ENCODE measurements at regions not wholly inside any gene's neighbourhood (a gene's known extent, or its start where the extent isn't known, plus 50 kb on each side); places are given as distances from the start of the nearest gene placed in this dataset.

DNA sequence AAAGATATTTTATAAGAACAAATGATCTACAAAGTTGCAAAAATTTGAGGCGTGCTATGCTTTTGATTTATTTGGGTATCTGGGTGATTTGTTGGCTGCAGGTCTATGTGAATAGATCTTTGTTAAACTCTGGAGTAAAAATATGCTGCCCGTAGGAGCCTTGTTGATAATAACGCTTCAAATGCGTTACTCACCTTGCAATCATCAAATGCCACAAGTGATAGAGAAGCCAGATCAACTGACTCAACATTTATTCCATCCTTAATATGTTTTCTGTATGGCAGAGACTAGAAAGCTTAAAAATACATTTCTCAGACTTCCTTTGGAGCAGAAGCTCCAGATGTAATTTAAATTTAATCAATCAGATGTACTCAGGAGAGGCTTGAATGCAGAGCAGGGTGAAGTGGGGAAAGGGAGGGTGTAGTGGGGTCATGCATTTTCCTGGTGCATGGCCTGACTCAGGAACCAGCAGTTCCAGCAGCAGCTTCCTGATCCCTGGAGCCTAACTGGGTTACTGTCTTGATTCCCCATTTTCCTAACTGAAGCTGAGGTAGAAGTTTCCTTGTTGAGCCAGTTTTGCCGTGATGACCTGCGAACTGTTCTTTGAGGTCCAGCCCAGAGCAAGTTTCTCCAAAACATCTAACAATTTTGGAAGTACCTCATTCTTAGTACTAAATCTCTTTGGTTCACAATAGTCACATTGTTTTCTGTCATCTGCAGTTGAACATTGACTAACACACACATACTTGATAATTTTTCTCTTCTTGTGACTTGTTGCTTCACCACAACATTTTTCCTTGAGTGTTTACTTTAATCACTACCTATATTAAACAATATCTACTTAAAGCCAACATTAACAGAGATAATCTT is 284.7 kb upstream of the CWC22 start:
- H3K36me3 Mint-ChIP-seq = no peaks in the 10 kb centered on the region
- H3K4me1 Mint-ChIP-seq = no peaks in the 10 kb centered on the region

DNA sequence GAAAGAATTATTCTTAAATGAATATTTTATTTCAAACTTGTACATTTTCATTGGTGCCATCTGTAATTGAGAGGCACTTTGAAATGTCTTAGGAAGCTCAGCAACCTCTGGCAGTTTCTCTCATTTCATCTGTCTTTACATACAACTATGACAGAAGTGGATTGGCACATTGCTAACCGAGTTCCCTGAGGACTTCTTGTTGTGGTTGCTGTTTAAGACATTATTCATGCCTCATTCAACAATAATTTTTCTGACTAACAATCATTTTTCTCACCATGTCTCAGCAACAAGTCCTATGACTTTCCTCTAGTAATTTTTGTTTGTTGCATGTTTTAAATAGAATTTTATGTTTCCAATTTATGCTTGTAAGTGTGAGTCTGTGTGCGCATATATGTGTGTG is 284.0 kb upstream of the CWC22 start:
- ChIA-PET CTCF (no interaction called here), POLR2A (no interaction called here)
- Histone ChIP-seq H3K9me3 (ENCODE audit: control insufficient read depth in 2 of 3, low read length in 3 of 3) (no peaks in the 10 kb centered on the region), H3K4me3 (ENCODE audit: low read length) (no peak overlapping the region), H3K27me3 (ENCODE audit: control insufficient read depth in 2 of 2, insufficient read depth in 2 of 2, low read length in 2 of 2) (no peaks in the 10 kb centered on the region), H3K27ac (ENCODE audit: low read depth, low read length) (no peak overlapping the region), H3K36me3 (ENCODE audit: control insufficient read depth in 2 of 3, insufficient read depth in 3 of 3, low read length in 3 of 3) (no peaks in the 10 kb centered on the region), H3K4me1 (ENCODE audit: control insufficient read depth in 2 of 2, insufficient read depth in 2 of 2, low read length in 2 of 2) (no peaks in the 10 kb centered on the region)
- Mint-ChIP-seq H3K4me3 (no peak overlapping the region), H3K9me3 (peaks cover 0 to 2% (median 0%) of the 10 kb centered on the region in 11 donors), H3K36me3 (no peaks in the 10 kb centered on the region), H3K27me3 (no peaks in the 10 kb centered on the region), H3K4me1 (no peaks in the 10 kb centered on the region), H3K27ac (no peak overlapping the region)
- DNase-seq = no peak
- ATAC-seq = no peak
- intact Hi-C loops (cut with micrococcal nuclease) = no loop called here

More for the DNA sequence above, 284.7 kb upstream of the CWC22 start:
- H3K4me3 Mint-ChIP-seq = no peak overlapping the region
- no peaks in the 10 kb centered on the region for H3K27me3 ChIP-seq (ENCODE audit: control insufficient read depth in 2 of 2, insufficient read depth in 2 of 2, low read length in 2 of 2)
- peaks cover 0 to 2% (median 0%) of the 10 kb centered on the region in 11 donors for H3K9me3 Mint-ChIP-seq
- DNase-seq (no peak), ATAC-seq (no peak)
- intact Hi-C loops (cut with micrococcal nuclease) = no loop called here
- H3K4me1 ChIP-seq (ENCODE audit: control insufficient read depth in 2 of 2, insufficient read depth in 2 of 2, low read length in 2 of 2) = no peaks in the 10 kb centered on the region
- H3K36me3 ChIP-seq (ENCODE audit: control insufficient read depth in 2 of 3, insufficient read depth in 3 of 3, low read length in 3 of 3) = no peaks in the 10 kb centered on the region
- no peaks in the 10 kb centered on the region for H3K27me3 Mint-ChIP-seq
- no peaks in the 10 kb centered on the region for H3K9me3 ChIP-seq (ENCODE audit: control insufficient read depth in 2 of 3, low read length in 3 of 3)
- POLR2A ChIA-PET = no interaction called here
- no peak overlapping the region for H3K27ac Mint-ChIP-seq
- CTCF ChIA-PET = no interaction called here
- no peak overlapping the region for H3K27ac ChIP-seq (ENCODE audit: low read depth, low read length)
- H3K4me3 ChIP-seq (ENCODE audit: low read length) = no peak overlapping the region

- H3K36me3 Mint-ChIP-seq = no peaks in the 10 kb centered on the region
- no peaks in the 10 kb centered on the region for H3K4me1 ChIP-seq (ENCODE audit: control insufficient read depth in 2 of 2, insufficient read depth in 2 of 2, low read length in 2 of 2)
- H3K4me1 Mint-ChIP-seq = no peaks in the 10 kb centered on the region
- no peak for ATAC-seq
- no peaks in the 10 kb centered on the region for H3K9me3 ChIP-seq (ENCODE audit: control insufficient read depth in 2 of 3, low read length in 3 of 3)
- no peak overlapping the region for H3K27ac Mint-ChIP-seq
- no peak for DNase-seq
- intact Hi-C loops (cut with micrococcal nuclease) = no loop called here
- H3K4me3 ChIP-seq (ENCODE audit: low read length) = no peak overlapping the region
- H3K27me3 ChIP-seq (ENCODE audit: control insufficient read depth in 2 of 2, insufficient read depth in 2 of 2, low read length in 2 of 2) = no peaks in the 10 kb centered on the region
- POLR2A ChIA-PET = no interaction called here
- H3K4me3 Mint-ChIP-seq = no peak overlapping the region
- H3K36me3 ChIP-seq (ENCODE audit: control insufficient read depth in 2 of 3, insufficient read depth in 3 of 3, low read length in 3 of 3) = no peaks in the 10 kb centered on the region
- CTCF ChIA-PET = no interaction called here
- H3K9me3 Mint-ChIP-seq = no peaks in the 10 kb centered on the region
- no peak overlapping the region for H3K27ac ChIP-seq (ENCODE audit: low read depth, low read length)
- peaks cover 0 to 4% (median 0%) of the 10 kb centered on the region in 5 donors for H3K27me3 Mint-ChIP-seq
These were observed 282.5 kb upstream of the CWC22 start for GRCh38 chr2:180289627-180290026.

DNA sequence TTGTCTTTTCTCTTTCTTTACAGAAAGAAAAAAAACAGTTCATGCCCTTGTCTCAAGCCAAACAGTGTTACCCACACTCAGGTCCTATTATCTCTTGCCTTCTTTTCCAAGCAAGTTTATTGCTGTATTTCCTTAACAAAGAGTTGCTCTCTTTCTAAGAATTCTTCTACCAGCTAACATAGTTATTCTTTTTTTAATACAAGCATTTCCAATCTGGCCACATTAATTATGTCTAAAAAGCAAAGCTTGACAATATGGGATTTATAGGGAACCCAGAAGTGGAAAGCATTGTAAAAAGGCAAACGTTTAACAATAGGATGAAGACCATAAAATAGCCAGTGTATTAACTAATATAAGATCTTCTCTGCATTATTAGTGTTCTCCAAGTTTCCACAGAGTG is 272.5 kb upstream of the CWC22 start:
- CTCF ChIA-PET = interaction anchor here (0.5 kb wide), 1 partner anchor 53 kb away, joined by 3 read pairs; no protein-coding TSS in a partner anchor
- Mint-ChIP-seq H3K27ac (no peak overlapping the region), H3K9me3 (peaks cover 0 to 23% (median 3%) of the 10 kb centered on the region in 11 donors), H3K4me1 (no peaks in the 10 kb centered on the region), H3K36me3 (no peaks in the 10 kb centered on the region), H3K4me3 (no peak overlapping the region), H3K27me3 (no peaks in the 10 kb centered on the region)
- no peaks in the 10 kb centered on the region for H3K27me3 ChIP-seq (ENCODE audit: control insufficient read depth in 2 of 2, insufficient read depth in 2 of 2, low read length in 2 of 2)
- H3K9me3 ChIP-seq (ENCODE audit: control insufficient read depth in 2 of 3, low read length in 3 of 3) = no peaks in the 10 kb centered on the region
- no peaks in the 10 kb centered on the region for H3K36me3 ChIP-seq (ENCODE audit: control insufficient read depth in 2 of 3, insufficient read depth in 3 of 3, low read length in 3 of 3)
- H3K4me3 ChIP-seq (ENCODE audit: low read length) = no peak overlapping the region
- intact Hi-C loops (cut with micrococcal nuclease) = no loop called here
- H3K27ac ChIP-seq (ENCODE audit: low read depth, low read length) = no peak overlapping the region
- no peaks in the 10 kb centered on the region for H3K4me1 ChIP-seq (ENCODE audit: control insufficient read depth in 2 of 2, insufficient read depth in 2 of 2, low read length in 2 of 2)
- ATAC-seq (no peak), DNase-seq (no peak)
- POLR2A ChIA-PET = no interaction called here

GRCh38 chr2:180276733-180277132 is 269.6 kb upstream of the CWC22 start:
- H3K36me3 Mint-ChIP-seq = no peaks in the 10 kb centered on the region
- peaks cover 2 to 39% (median 9%) of the 10 kb centered on the region in 11 donors for H3K9me3 Mint-ChIP-seq
- no peak for ATAC-seq
- no peak for DNase-seq
- Histone ChIP-seq H3K4me3 (ENCODE audit: low read length) (no peak overlapping the region), H3K4me1 (ENCODE audit: control insufficient read depth in 2 of 2, insufficient read depth in 2 of 2, low read length in 2 of 2) (no peaks in the 10 kb centered on the region), H3K27me3 (ENCODE audit: control insufficient read depth in 2 of 2, insufficient read depth in 2 of 2, low read length in 2 of 2) (no peaks in the 10 kb centered on the region), H3K36me3 (ENCODE audit: control insufficient read depth in 2 of 3, insufficient read depth in 3 of 3, low read length in 3 of 3) (no peaks in the 10 kb centered on the region), H3K27ac (ENCODE audit: low read depth, low read length) (no peak overlapping the region), H3K9me3 (ENCODE audit: control insufficient read depth in 2 of 3, low read length in 3 of 3) (no peaks in the 10 kb centered on the region)
- no peak overlapping the region for H3K27ac Mint-ChIP-seq
- H3K4me3 Mint-ChIP-seq = no peak overlapping the region
- no peaks in the 10 kb centered on the region for H3K27me3 Mint-ChIP-seq
- no peaks in the 10 kb centered on the region for H3K4me1 Mint-ChIP-seq
- intact Hi-C loops (cut with micrococcal nuclease) = no loop called here
- ChIA-PET CTCF (no interaction called here), POLR2A (no interaction called here)

DNA sequence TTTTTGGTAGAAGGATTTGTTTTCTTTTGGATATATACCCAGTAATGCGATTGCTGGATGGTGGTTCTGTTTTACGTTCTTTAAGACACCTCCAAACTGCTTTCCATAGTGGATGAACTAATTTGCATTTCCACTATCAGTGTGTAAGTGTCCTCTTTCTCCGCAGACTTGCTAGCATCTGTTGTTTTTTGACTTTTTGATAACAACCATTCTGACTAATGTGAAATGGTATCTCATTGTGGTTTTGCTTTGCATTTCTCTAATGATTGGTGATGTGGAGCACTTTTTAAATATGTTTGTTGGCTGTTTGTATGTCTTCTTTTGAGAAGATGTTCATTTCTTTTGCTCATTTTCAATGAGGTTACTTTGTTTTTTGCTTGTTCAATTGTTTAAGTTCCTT is 260.9 kb upstream of the CWC22 start:
- Histone ChIP-seq H3K27me3 (ENCODE audit: control insufficient read depth in 2 of 2, insufficient read depth in 2 of 2, low read length in 2 of 2) (no peaks in the 10 kb centered on the region), H3K36me3 (ENCODE audit: control insufficient read depth in 2 of 3, insufficient read depth in 3 of 3, low read length in 3 of 3) (no peaks in the 10 kb centered on the region), H3K27ac (ENCODE audit: low read depth, low read length) (no peak overlapping the region), H3K4me3 (ENCODE audit: low read length) (no peak overlapping the region), H3K9me3 (ENCODE audit: control insufficient read depth in 2 of 3, low read length in 3 of 3) (no peaks in the 10 kb centered on the region), H3K4me1 (ENCODE audit: control insufficient read depth in 2 of 2, insufficient read depth in 2 of 2, low read length in 2 of 2) (no peaks in the 10 kb centered on the region)
- H3K4me3 Mint-ChIP-seq = no peak overlapping the region
- H3K27ac Mint-ChIP-seq = no peak overlapping the region
- no peaks in the 10 kb centered on the region for H3K4me1 Mint-ChIP-seq
- CTCF ChIA-PET = no interaction called here
- H3K27me3 Mint-ChIP-seq = no peaks in the 10 kb centered on the region
- peaks cover 0 to 29% (median 6%) of the 10 kb centered on the region in 11 donors for H3K9me3 Mint-ChIP-seq
- intact Hi-C loops (cut with micrococcal nuclease) = no loop called here
- DNase-seq (no peak), ATAC-seq (no peak)
- POLR2A ChIA-PET = no interaction called here
- H3K36me3 Mint-ChIP-seq = no peaks in the 10 kb centered on the region

DNA sequence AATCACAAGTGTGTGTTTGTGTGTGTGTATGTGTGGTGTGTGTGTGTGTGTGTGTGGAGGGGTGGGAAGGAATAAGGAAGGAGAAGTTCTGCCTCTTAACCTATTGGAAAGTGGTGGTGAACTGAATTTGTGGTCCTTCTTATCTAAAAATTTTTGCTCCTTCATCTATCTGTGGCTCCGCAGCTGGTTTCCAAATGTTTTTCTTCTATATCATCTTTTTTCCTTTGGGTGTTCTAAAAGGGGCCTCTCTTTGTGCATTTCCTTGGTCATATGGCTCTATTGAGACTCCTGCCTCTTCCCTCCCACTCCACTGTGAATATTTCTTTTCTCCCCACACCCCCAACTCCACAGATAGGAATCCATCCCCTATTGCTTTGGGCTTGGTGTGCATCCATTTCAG is 254.9 kb upstream of the CWC22 start:
- Histone ChIP-seq H3K27me3 (ENCODE audit: control insufficient read depth in 2 of 2, insufficient read depth in 2 of 2, low read length in 2 of 2) (no peaks in the 10 kb centered on the region), H3K4me3 (ENCODE audit: low read length) (no peak overlapping the region), H3K27ac (ENCODE audit: low read depth, low read length) (no peak overlapping the region), H3K9me3 (ENCODE audit: control insufficient read depth in 2 of 3, low read length in 3 of 3) (no peaks in the 10 kb centered on the region), H3K4me1 (ENCODE audit: control insufficient read depth in 2 of 2, insufficient read depth in 2 of 2, low read length in 2 of 2) (no peaks in the 10 kb centered on the region), H3K36me3 (ENCODE audit: control insufficient read depth in 2 of 3, insufficient read depth in 3 of 3, low read length in 3 of 3) (no peaks in the 10 kb centered on the region)
- Mint-ChIP-seq H3K27ac (no peak overlapping the region), H3K4me3 (no peak overlapping the region), H3K9me3 (peaks cover 0 to 9% (median 0%) of the 10 kb centered on the region in 11 donors), H3K4me1 (no peaks in the 10 kb centered on the region), H3K36me3 (no peaks in the 10 kb centered on the region), H3K27me3 (no peaks in the 10 kb centered on the region)
- DNase-seq = no peak
- ChIA-PET CTCF (no interaction called here), POLR2A (no interaction called here)
- intact Hi-C loops (cut with micrococcal nuclease) = no loop called here
- no peak for ATAC-seq

Measured in naive thymus-derived CD4-positive, alpha-beta T cell (primary cell).